ENCODE measurements at regions not wholly inside any gene's neighbourhood (a gene's known extent, or its start where the extent isn't known, plus 50 kb on each side); places are given as distances from the start of the nearest gene placed in this dataset.
A peak's percentile ranks its signal among the peaks of the same experiment; 100 is the strongest.

GRCh38 chr19:5397804-5398692 is 57.2 kb upstream of the ZNRF4 start:
- no peak for TF ChIP-seq CTCF (IDR thresholded peaks at IDR 0.05; ENCODE audit: insufficient read depth, low read length)
- no peak for DNase-seq (ENCODE audit: low read depth)
- H3K4me3 ChIP-seq (ENCODE audit: low read depth, low read length): no peak overlapping the region

GRCh38 chr19:5398693-5399057 is 56.5 kb upstream of the ZNRF4 start:
- H3K4me3 ChIP-seq (ENCODE audit: low read depth, low read length): no peak overlapping the region
- DNase-seq (ENCODE audit: low read depth): no peak
- TF ChIP-seq CTCF (IDR thresholded peaks at IDR 0.05; ENCODE audit: insufficient read depth, low read length): no peak

- H3K4me3 ChIP-seq (ENCODE audit: low read depth, low read length): no peak overlapping the region
- DNase-seq (ENCODE audit: low read depth): peak; percentile 89
- no peak for TF ChIP-seq CTCF (IDR thresholded peaks at IDR 0.05; ENCODE audit: insufficient read depth, low read length)
Measured at GRCh38 chr19:5403968-5404640, 51.1 kb upstream of the ZNRF4 start.

Measured in fibroblast of the aortic adventitia (primary cell).